ENCODE measurements at regions not wholly inside any gene's neighbourhood (a gene's known extent, or its start where the extent isn't known, plus 50 kb on each side); places are given as distances from the start of the nearest gene placed in this dataset.

DNA sequence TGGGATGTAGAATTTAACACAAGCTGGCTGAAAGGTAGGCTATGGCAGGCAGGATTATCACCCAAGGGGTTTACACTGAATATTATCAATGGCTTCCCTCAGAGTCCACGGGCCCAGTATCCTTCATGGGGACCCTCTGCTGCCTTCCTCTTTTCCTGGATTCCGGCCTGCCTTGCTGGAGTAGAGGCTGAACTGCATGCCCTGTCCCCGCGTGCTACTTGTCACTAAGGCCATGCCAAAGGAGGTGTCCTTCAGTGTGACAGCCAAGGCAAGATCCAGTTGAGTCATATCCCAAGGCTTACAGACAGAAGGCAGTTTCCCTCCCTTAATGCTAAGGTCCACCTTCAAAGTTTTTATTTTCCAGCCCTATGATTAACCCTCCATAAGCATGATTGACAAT, 156.3 kb downstream of the CYP26B1 start:
- TF ChIP-seq, protein P1, sequence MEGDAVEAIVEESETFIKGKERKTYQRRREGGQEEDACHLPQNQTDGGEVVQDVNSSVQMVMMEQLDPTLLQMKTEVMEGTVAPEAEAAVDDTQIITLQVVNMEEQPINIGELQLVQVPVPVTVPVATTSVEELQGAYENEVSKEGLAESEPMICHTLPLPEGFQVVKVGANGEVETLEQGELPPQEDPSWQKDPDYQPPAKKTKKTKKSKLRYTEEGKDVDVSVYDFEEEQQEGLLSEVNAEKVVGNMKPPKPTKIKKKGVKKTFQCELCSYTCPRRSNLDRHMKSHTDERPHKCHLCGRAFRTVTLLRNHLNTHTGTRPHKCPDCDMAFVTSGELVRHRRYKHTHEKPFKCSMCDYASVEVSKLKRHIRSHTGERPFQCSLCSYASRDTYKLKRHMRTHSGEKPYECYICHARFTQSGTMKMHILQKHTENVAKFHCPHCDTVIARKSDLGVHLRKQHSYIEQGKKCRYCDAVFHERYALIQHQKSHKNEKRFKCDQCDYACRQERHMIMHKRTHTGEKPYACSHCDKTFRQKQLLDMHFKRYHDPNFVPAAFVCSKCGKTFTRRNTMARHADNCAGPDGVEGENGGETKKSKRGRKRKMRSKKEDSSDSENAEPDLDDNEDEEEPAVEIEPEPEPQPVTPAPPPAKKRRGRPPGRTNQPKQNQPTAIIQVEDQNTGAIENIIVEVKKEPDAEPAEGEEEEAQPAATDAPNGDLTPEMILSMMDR (IDR thresholded peaks at IDR 0.05) = no peak
- TF ChIP-seq POLR2A (IDR thresholded peaks at IDR 0.05) (no peak), POLR2AphosphoS5 (IDR thresholded peaks at IDR 0.05) (no peak)

Data from prostate gland (tissue), 2 donors.